ENCODE measurements at regions not wholly inside any gene's neighbourhood (a gene's known extent, or its start where the extent isn't known, plus 50 kb on each side); places are given as distances from the start of the nearest gene placed in this dataset.

DNA sequence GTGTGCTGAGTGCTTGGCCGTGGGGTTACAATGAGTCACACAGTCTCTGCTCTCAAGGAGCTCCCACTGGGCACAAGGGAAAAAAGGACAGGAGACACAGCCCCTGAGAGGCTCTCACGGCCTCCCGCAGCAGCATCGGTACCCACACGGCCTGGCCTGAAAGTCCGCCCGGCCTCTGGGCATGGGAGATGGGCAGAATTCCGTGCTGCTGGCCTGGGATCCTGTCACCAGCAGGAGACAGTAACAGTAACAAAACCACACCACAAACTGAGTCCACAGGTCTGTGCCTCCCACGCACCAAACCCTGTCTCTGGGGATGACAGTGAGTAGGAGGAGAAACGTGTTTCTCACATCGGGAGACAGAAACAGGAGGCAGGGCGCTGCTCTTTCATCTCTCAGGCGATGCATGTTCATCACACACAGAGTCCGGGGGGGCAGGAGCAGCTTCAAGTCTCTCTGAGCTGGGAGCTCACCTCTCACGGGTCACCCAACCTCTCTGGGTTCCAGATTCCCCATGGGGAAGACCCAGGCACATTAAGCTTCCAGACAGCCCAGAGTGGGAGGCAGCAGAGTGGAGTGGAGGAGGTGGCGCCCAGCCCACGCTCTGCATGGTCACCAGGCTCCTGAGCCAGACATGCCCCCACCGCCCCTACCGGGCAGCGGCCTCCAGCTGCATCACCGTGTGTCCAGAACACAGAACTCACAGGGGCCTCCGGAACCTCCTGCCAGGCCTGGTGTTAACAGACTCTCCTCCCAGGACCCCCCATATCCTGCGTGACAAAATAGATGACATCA lies 124.7 kb upstream of the VSTM2B start:
- Histone ChIP-seq H3K9me3 (ENCODE audit: control insufficient read depth, insufficient read depth, low read length) (peaks cover 91% of the 10 kb centered on the region), H3K27ac (ENCODE audit: low read depth, low read length) (no peak overlapping the region), H3K27me3 (ENCODE audit: control insufficient read depth, insufficient read depth, low read length) (no peaks in the 10 kb centered on the region), H3K4me3 (ENCODE audit: low read depth, low read length) (no peak overlapping the region)
- ChIA-PET POLR2A (no interaction called here), CTCF (no interaction called here)
- TF ChIP-seq, protein P1, sequence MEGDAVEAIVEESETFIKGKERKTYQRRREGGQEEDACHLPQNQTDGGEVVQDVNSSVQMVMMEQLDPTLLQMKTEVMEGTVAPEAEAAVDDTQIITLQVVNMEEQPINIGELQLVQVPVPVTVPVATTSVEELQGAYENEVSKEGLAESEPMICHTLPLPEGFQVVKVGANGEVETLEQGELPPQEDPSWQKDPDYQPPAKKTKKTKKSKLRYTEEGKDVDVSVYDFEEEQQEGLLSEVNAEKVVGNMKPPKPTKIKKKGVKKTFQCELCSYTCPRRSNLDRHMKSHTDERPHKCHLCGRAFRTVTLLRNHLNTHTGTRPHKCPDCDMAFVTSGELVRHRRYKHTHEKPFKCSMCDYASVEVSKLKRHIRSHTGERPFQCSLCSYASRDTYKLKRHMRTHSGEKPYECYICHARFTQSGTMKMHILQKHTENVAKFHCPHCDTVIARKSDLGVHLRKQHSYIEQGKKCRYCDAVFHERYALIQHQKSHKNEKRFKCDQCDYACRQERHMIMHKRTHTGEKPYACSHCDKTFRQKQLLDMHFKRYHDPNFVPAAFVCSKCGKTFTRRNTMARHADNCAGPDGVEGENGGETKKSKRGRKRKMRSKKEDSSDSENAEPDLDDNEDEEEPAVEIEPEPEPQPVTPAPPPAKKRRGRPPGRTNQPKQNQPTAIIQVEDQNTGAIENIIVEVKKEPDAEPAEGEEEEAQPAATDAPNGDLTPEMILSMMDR (IDR thresholded peaks at IDR 0.05; ENCODE audit: low read depth, low read length): no peak
- no peak for DNase-seq (ENCODE audit: low read depth, low spot score)

DNA sequence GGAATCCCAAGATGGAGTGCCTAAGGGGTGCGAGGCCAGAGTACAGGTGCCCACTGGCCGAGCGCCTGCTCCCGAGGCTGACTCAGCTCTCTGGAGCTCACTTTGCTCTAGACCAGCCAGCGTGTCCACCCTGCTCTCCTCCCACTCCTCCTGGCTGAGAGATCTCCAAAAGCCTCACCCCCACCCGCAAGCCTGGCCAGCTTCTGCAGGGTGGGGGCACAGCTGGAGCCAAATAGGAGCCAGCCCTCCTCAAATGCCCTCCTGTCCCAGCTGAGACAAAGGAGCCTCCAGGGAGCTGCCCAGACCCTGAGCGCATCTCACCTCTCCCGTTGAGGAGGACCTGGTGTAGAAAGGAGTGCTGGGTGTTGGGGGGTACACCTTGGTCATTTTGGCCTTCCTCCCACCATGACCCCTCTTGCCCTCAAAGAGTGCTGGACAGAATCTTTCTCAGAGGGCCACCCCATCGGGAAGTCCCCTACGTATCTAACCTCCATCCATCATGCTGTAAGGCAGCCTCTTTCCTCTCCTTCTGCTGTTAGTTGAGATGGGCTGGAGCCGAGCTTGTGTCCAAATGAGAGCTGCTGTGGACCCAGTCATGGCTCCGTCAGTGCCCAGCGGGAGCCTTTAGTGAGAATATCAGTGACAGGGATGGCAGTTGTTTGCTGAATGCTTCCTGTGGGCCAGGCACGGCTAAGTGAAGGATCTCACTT lies 123.9 kb upstream of the VSTM2B start:
- no peaks in the 10 kb centered on the region for H3K27me3 ChIP-seq (ENCODE audit: control insufficient read depth, insufficient read depth, low read length)
- ChIA-PET POLR2A (no interaction called here), CTCF (no interaction called here)
- H3K4me3 ChIP-seq (ENCODE audit: low read depth, low read length): no peak overlapping the region
- TF ChIP-seq, protein P1 (IDR thresholded peaks at IDR 0.05; ENCODE audit: low read depth, low read length): no peak
- peaks cover 87% of the 10 kb centered on the region for H3K9me3 ChIP-seq (ENCODE audit: control insufficient read depth, insufficient read depth, low read length)
- no peak overlapping the region for H3K27ac ChIP-seq (ENCODE audit: low read depth, low read length)
- DNase-seq (ENCODE audit: low read depth, low spot score): no peak

DNA sequence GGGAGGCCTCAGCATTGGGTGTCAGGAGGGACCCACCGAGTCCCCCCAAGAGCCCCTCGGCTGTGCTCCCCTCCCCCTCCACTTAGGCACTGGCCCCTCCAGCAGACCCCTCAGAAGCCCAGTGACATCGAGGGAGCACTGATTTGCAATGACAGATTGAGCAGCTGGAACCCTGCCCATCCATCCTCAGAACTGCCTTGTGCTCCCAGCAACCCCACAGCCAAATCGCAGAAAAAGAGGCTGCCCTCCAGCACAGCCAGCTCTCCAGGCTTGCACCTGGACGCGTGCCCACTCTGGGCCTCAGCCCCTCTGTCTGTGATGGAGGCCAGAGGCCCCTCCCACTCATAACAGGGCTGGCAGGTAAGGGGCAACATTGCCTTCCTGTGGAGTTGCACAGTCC lies 123.2 kb upstream of the VSTM2B start:
- no peak for DNase-seq (ENCODE audit: low read depth, low spot score)
- TF ChIP-seq, protein P1 (IDR thresholded peaks at IDR 0.05; ENCODE audit: low read depth, low read length): no peak
- CTCF ChIA-PET: no interaction called here
- Histone ChIP-seq H3K9me3 (ENCODE audit: control insufficient read depth, insufficient read depth, low read length) (peaks cover 85% of the 10 kb centered on the region), H3K4me3 (ENCODE audit: low read depth, low read length) (no peak overlapping the region), H3K27me3 (ENCODE audit: control insufficient read depth, insufficient read depth, low read length) (no peaks in the 10 kb centered on the region), H3K27ac (ENCODE audit: low read depth, low read length) (no peak overlapping the region)
- POLR2A ChIA-PET: no interaction called here

DNA sequence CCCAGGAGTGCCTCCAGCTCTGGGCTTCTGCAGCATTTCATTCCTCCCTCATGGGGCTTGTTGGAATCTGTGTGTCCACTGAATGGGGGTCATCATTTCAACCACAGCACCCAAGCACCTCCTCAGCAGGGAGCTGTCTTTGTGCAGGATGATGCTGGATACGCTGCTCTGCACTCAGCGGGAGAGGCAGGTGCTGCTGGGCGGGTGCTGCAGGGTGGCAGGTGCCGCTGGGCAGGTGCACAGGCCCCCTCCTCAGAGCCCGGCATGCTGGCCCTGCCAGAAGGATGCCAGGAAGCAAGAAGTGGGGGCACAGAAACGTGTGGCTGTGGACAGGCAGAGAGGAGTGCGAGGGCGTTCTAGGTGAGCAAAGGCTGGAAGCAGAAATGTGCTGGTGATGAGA lies 121.8 kb upstream of the VSTM2B start:
- TF ChIP-seq, protein P1 (IDR thresholded peaks at IDR 0.05; ENCODE audit: low read depth, low read length): no peak
- ChIA-PET POLR2A (no interaction called here), CTCF (no interaction called here)
- H3K4me3 ChIP-seq (ENCODE audit: low read depth, low read length): no peak overlapping the region
- no peaks in the 10 kb centered on the region for H3K27me3 ChIP-seq (ENCODE audit: control insufficient read depth, insufficient read depth, low read length)
- H3K27ac ChIP-seq (ENCODE audit: low read depth, low read length): no peak overlapping the region
- DNase-seq (ENCODE audit: low read depth, low spot score): no peak
- peaks cover 85% of the 10 kb centered on the region for H3K9me3 ChIP-seq (ENCODE audit: control insufficient read depth, insufficient read depth, low read length)
